IPS-NIHi7 (cell line): ENCODE measurements at regions not wholly inside any gene's neighbourhood (a gene's known extent, or its start where the extent isn't known, plus 50 kb on each side); places are given as distances from the start of the nearest gene placed in this dataset.

Experiments
- DNase-seq: peaks from one replicate; pipeline ENCODE4 v3.0.0; 2012; ENCODE audit warnings: mixed read lengths; ENCODE audit errors: extremely low spot score

DNA sequence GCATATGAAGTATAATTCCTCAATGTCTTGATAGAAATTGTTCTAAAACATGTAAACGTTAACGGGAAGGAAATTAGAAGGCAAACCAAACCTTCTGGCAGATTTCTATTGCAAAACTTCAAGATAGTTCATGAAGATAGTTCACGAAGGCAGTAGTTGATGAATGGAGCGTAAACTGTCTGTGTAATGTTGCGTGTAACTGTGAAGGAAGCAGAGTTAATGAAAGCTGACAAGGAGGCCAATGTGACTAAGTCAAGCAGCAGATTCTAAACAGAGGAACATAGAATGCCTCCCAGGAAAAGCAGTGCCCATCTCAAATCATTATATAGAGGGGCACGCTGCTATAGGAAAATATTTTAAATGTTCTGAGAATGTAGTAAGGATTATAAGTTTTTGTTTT, 659.7 kb upstream of the IGFBP3 start:
- DNase-seq, result no peak

DNA sequence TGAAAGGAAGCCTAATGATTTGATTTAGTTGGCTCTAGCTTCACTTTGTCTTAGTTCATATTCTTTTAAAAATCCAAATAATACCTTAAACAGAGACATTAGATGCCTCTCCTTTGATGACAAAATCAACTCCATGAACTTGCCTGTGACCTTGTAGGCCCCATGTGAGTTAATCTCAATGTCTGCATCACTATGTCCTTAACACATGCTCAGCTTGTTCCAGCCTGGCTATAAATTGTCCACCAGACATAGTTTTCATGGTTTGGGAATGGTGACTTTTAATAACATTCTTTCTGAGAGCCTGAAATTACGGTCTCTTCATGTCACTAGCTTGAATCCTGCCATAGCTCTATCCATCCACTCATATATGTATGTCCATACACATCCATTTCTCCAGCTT, 656.3 kb upstream of the IGFBP3 start:
- DNase-seq, result no peak

DNA sequence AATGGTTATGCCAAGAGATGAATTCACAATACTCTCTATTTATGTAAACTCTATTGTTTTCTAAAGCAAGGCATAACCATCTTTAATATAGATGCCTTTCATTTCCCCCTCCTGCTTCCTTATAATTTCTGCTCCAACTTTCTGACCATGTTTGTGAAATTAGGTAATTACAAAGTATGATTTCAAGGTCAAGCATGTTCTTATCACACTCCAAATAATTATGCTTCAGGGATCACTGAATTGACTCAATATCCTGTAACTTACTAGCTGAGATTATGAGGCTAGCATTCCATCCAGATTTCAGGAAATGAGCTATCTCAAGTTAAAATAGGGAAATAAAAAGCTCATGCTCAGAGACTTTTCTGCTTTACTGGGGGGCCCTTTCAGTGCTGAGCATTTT, 655.9 kb upstream of the IGFBP3 start:
- DNase-seq, result no peak

DNA sequence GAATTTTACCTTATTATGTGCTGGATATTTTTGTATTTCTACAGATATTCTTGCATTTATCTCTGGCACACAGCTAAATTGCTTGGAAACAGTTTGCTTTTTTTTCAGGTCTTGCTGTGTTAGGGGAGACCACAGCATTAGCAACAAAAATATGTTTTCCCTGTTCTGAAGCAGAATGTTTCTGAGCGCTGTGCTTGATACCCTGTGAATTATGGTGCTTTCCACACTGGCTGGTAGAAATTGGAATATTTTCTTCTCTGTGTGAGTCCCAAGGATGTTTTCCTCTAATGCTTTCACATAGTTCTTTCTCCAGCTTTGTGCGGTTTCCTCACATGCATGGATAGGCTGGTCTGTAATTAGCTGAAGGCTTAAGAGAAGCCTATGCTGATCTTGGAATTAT, 651.6 kb upstream of the IGFBP3 start:
- no peak for DNase-seq

DNA sequence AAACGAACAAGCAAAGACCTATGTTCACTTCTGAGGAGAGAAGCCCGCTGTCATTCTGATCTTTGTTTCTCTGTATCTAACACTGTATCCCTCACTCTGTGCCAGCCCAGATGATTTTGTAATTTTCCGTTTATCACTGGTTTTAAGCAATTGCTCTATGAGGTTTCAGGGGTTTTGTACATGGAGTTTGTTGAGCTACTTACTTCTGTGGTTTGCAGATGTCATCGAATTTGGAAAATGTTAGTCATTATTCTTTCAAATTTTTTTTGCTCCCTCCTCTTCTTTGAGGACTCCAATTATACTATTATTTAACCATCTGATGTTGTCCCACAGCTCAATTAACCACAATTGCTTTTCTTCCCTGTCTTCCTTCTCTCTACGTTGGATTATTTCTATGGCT, 650.9 kb upstream of the IGFBP3 start:
- no peak for DNase-seq

DNA sequence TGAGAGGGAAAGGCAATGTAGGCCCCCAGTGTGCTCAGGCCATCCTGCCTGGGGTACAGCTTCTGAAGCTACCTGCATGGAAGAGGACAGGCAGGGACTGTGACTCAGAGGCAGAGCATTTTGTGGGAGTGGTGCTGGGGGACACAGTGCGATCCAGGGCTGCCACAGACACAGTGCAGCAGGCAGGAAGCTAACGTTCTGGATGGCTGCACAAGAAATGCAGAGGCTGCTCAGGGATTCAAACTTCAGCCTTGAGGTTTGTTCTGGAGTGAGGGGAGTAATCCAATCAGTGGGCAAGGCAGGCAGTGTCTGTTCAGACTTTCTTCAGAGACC, 648.0 kb upstream of the IGFBP3 start:
- peak; percentile 21 for DNase-seq

DNA sequence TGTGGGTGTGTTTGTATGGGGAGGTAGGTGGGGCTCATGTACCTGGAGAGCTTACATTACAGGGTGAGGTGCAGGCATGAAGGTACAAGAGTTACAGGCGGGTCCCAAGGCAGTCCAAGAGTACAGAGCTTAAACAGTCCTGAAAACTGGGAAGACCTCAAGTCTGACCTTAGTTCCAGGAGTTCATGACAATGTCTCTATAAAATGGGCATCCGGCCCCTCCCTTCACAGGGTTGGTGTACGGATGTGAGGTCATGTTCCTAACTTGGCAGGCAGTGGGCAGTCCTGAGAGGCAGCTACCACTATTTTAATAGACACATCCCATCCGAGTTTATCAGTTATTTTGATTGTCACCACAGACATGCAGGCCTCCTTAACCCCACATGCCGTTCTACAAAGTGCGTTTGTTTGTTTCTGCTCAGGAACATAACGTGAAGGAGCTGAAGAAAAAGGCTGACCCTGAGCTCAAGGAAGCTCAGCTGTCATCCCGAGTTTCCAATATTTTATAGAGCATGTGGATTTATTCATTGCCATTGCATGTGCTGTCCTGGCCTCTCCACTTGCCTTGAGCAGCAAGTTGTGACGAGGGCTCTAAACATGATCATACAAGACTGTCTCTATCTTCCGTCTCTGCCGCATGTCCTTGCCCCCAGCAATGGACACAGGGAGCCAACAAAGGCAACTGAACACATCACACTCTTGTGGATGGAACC, 647.5 kb upstream of the IGFBP3 start:
- DNase-seq, result no peak

DNA sequence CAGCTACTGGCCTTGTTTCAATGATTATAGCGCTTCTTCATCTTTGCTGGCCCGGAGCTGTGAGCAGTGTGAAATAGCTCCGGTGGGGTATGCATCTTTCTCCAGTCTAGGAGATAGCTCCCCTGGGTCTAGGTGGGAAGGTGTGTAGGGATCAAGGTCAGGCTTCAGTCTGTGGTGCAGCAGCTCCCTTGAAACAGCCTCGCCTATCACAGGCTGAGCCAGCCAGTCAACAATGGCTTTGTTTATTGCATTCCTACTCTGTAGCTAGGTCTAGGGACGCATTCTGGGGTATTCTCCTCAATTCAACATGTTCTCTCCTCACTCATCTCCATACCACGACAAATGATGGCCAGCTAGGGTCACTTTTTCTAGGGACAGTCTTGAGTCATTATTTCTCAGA, 646.8 kb upstream of the IGFBP3 start:
- DNase-seq, result no peak

DNA sequence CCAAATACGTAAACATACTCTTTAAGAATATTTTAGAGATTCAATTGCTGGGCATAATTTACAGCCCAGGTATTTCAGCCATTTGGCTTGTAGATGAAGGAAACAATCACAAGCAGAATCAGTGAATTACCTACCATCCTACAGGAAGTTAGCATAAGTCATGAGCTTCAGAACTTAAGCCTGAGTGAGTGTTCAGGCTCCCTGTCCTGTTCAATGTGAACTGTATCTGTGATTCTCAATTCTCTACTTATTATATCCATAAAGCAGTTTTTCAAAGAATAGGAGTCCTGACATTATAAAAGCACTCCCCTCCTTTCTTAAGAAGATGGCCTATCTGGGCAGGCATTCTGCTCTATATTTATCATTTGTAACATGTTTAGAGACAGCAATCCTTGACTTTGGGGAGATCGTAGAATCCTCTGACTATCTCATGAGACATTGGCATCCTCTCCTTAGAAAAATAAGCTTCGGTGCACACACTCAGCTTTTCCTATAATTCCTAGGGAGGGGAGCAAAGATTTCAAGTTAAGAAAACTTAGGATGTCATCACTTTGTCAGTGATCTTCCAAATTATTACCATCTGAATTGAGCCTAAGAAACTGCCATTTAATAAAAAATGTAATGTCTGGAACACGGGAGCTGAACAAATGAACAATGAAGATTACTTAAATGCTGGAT, 645.2 kb upstream of the IGFBP3 start:
- no peak for DNase-seq

DNA sequence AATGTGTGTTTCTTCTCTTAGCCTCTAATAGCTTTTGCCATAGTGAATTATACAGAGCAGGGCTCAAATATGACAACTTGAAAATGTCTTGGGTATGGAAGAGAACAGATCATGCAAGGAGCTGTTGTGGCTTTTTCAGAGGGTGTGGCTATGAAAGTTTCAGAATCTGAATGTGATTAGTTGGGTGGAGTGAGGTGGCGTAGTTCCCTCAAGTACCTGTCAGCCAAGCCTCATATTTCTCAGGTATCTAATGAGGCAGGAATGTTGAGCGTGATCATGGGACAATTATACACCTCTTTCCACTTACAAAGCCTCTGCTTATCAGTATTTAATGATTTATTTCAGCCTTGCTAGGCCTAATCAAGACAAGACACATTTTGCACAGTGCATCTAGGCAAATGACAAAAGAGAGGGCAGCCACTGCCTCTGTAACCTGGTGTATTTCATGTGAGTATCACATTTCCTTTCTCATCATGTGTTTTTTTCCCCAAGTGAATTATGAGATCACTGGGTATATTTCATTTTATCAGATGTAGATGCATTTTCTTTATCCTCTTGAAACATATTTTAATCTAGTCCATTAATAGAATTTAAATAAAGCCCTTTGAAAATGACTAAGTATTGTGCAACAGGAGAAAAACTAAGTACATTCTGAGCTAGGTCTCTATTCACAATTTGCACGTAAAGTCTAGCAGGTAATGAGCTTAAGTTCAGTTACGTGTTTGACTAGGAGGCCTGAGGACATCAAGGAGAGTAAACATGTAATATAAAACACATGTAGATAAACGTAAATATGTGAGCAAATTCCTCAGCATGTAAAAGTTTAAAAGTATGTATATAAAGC, 644.4 kb upstream of the IGFBP3 start:
- no peak for DNase-seq

DNA sequence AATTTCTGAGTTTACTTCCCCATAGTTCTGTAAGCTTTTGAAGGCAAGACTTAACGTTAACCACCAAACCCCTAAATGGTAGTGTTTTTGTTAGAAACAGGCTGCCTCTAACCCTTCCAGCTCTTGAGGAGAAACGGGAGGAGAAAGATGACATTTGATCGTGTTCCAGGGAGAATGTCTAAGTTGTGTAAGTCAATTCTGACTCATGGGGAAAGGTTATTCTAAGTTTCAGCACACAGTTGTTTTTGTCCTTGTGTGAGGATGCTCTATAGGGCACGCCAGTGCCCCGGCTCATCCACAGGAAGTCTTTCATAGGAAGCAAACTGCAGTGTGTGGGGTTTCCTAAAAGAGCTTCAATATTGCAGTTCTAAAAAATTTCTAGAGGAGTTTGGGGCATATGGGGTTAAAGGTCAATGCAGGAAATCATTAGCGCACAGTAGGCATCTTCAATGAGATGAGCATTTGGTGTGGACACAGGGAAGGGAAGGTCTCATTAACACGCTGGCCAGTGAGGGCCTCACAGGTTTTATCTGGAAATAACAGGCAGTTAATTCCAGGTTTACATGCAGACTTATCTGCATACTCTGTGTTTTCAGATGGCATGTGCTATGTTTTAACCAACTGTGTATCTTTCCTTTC, 638.2 kb upstream of the IGFBP3 start:
- DNase-seq, result no peak

DNA sequence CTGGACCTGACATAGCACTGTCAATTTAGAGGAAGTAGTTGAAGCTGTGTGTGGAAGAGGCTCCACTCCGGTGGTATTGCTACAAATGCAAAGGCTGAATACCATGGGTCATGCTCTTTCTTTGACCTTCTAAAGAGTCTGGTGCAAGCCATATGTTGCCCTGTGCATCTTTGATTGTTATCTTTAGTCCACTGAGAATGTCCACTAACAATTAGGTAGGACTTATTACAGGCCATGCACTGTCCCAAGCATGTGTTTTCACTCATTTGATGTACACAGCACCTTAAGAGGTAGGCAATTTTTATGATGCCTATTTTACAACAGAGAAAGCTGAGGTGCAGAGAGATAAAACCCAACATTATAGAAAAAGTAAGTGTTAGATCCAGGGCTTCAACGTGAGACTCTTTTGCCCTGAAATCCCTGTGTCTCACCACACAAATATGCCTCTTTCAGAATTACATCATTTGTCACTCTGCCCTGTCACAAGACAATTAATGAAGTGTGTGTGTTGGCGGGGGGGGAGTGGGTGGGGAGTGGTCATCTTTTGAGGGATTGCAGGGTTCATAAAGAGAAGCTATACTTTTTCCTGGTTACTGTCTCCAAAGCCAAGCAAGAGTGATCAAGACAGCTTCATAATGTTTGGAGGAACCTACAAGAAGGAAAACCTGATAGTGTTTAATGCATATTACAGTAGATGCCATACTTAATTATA, 637.6 kb upstream of the IGFBP3 start:
- DNase-seq, result no peak

DNA sequence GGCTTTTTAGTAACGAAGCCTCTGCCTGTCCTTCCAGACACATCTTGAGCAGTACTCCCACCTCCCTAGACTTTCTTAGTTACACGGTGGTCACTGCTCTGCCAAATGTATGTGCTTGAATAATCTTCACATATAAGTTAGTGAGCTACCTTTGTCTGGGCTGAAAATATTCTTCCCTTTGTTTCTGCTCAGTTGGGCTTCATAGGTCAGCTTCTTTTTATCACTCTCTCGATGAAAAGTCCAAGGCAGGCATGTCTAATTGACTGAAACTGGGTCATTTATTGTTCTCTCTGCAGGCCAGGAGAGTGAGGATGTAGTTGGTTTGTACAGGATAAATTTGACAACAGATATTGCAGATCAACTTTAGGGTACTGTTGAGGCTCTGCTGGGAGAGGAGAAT, 636.7 kb upstream of the IGFBP3 start:
- no peak for DNase-seq

DNA sequence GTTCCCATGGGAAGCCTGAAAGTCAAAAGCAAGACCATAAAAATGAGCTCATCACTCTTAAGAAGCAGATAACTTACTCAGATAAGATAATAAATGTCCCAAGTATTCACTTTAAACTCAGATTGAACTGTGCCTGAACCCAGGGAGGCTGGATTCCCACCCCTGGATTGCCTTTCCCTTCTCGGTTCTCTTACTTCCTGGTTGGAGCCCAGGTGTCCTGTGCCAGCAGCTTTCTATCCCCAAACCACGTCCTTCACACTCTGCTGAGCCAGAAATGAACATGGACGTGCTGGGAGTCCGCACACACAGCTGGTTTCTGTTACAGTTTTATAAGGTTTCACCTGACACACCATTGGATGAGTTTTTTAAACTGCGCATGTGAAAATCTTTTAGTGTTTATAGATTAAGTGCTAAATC, 636.2 kb upstream of the IGFBP3 start:
- no peak for DNase-seq

DNA sequence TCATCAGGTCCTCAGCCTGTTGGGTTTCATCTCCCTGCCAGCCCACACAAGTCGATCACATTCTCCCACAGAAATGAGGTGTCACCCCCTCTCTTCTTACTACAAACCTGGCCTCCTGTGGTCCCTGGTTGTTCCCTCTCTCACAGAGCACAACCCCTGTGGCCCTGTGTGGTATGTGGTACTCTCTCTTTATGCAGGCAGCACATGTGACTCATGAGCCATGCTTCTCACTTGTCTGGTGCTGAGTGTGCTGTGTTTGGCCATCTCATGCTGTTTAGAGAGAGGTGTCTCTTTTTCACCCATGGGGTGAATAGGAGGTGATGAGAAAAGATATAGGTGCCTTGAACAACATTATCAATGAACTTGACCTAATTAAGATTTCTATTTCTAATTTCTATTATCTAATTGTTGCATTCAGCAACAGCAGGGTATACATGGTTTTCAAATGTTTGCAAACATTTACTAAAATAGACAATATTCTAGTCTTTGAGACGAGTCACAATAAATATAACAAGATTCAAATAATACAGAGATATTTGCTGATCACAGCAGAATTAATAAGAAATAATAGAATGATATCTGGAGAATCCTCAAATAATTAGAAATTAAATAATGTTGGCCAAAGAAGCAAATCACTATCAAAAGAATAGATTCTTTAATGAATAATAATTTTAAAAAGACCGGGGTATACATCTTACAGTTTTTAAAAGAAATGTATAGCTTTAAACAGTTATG, 633.8 kb upstream of the IGFBP3 start:
- DNase-seq, result no peak

DNA sequence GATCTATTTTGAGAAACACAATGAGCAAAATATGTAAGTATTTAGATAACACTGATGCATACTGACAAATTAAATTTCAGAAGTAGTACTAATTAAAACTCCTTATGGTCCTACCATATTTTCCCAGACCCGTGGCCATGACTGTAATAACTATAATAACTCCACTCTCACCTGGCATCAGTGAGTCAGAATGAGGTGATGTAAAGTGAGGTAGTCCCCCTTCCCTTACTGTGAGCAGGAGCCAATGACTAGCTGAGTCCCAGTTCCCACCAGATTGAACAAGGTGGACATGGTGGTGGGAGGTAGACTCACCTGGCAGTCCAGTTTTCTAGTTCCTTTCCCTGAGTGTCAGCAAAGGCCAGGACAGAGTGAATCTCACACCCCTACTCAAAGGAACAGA, 630.5 kb upstream of the IGFBP3 start:
- DNase-seq, result no peak

DNA sequence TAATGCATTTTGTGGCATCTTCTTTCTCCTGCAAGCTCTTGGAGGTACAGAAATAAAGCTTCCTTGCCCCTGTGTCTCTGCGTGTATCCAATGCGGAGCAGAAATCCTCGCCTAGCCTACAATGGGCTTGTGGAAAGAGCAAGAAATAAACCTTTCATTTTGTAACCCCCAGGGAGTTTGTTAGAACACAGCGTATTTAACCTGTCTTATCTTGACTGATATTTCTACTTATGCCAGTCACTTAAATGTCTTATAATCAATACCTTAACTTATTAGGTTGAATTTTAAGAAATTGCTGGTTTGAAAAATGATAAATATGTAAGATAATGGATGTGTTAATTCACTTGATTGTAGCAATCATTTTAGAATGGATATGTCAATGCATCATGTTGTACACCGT, 629.8 kb upstream of the IGFBP3 start:
- DNase-seq, result no peak

DNA sequence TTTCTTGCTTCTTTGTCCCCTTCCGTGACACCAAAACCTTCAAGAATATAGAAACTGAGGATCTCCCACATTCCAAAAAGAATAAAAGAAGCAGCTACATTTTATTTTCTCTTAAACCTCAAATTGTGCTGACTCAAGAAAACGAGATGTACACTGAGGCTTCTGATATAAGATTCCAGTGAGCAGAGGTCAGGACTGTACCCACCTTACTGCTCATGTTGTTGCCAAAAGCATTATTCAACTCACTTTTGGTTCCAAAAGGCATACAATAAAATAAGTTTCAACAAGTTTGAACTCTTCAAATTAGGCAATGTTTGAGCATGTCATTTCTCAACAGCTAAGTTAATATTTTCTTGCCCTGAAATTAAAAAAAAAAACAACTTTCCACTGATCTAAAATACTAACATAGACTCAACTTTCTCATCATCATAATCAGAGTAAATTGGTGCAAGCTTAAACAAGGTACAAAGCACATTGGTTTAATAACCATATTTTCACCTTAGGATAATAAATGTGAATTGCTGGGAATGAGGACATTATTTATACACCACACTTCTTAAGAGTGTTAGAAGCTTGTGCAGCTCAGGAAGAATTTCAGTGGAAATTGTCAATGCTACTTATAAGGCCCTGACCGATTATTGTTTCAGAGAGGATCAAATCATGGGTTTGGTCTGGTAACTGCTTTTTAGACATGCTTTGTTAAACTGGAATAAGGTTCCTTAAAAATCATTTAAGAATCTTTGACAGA, 629.0 kb upstream of the IGFBP3 start:
- no peak for DNase-seq

DNA sequence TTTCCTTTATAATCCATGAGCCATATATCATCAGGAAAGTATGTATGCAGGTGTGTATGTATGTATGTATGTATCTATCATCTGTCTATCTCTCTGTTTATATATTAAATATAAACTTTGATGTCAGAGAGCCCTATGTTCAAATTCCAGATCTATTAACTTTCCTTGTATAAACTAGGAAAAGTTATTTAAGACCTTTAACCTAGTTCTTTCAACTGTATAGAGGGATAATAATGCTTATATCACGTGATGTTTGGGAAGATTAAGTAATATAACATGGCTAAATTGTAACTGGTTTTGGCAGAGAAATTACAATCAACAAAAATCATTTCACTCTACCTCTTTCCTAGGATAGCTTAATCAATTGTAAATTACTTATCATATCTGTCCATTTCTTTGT, 628.3 kb upstream of the IGFBP3 start:
- no peak for DNase-seq

DNA sequence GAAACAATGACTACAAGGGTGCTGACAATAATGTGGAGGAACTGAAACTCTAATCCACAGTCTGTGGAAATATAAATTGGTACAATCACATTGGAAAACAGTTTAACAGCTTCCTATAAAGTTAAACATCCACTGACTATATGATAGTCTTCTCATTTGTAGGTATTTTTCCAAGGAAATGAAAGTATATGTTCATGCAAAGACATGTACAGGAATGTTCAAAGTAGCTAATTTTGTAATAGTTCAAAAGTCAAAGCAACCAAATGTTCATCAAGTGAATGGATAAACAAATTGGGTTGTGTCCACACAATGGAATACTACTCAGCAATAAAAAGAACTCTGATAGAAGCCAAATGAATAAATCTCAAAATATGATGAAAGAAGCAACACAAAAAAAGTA, 626.0 kb upstream of the IGFBP3 start:
- no peak for DNase-seq
